ENCODE measurements at regions not wholly inside any gene's neighbourhood (a gene's known extent, or its start where the extent isn't known, plus 50 kb on each side); places are given as distances from the start of the nearest gene placed in this dataset.
"Not testable (repeated sequence)": the region's sequence is repeated elsewhere in the genome, so short reads cannot be mapped to it uniquely, and the experiment has no call there.

DNA sequence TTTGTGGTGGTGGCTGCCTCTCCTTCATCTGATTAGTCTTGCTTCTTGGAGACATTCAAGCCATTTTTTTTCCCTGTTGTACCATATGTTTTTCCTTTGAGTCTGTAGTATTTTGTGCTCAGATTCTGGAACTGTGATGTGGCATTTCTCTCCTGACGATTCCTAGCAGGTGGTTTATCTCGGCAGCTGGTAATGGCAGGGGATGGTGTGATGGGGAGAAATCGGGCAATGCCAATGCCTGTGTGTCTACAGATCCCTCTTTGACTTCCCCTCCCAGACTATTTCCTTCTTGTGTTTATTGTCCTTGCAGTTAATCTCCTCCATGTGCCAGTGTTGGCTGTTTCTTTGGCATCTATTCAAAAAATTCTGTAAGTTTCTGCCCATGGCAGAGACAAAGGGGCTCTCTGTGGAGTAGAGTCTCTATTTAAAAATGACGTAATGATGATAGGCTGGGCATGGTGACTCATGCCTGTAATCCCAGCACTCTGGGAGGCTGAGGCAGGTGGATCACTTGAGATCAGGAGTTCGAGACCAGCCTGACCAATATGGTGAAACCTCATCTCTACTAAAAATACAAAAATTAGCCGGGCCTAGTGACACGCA, 90.2 kb upstream of the ERCC4 start:
- DNase-seq: no peak

DNA sequence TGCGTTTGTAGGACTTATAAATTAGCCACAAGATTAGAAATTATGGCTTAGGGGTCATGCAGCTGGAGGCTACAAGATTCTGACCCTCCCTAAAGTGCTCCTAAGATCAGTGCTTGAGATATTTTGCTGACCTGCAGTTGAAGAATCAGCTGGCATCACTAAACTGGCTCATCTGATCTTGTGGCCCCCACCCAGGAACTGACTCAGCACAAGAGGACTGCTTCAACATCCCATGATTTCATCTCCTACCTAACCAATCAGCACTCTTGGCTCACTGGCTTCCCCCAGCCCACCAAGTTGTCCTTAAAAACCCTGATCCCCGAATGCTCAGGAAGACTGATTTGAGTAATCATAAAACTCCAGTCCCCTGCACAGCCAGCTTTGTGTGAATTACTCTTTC, 86.4 kb upstream of the ERCC4 start:
- DNase-seq: no peak

DNA sequence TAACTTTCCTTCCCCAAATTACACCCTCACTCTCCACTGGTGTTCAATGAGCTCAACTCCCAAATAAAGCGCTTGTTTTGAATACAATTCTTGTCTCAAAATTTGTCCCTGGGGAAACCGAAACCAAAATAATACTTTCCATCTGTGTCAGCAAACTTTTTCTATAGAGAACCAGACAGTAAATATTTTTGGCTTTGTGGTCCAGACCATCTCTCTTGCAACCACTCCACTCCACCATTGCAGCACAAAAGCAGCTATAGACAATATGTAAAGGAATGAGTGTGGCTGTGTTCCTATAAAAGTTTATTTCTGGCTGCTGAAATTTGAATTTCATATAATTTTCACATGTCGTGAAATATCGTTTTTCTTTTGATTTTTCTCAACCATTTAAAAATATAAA, 84.6 kb upstream of the ERCC4 start:
- DNase-seq: no peak

DNA sequence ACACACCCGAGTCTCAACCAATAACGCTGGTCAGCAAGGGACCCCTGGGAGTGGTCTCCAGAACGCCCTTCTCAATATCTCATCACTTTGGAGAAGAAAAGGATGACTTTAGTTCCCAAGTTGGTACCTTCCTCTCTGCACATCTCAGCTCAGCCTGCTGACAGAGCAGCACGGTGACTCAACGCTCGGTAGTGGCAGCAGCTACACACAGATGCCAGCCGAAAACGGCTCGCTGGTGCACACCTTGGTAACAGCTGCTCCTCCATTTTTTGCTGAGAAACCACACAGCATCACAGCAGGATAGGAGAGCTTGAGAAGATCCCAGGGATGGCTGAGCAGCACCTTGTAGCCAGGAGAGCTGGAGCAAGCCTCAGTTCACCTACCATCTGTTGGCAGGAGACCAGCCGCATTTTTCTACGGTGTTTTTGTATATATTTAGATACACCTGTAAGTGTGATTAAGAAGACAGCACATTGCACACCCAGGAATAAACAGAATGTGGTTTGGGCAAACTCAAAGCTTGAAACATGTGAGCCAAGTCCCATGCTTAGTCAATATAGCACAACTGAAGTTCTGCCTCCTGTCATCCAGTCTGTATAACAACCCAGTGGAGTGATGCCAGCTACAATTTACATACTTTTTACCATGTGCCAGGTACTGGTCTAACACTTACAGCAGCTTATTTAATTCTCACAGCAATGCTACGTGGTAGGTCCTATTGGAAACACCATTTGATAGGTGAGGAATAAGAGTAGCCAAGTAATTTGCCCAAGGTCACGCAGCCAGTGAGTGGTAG, 83.8 kb upstream of the ERCC4 start:
- no peak for DNase-seq

DNA sequence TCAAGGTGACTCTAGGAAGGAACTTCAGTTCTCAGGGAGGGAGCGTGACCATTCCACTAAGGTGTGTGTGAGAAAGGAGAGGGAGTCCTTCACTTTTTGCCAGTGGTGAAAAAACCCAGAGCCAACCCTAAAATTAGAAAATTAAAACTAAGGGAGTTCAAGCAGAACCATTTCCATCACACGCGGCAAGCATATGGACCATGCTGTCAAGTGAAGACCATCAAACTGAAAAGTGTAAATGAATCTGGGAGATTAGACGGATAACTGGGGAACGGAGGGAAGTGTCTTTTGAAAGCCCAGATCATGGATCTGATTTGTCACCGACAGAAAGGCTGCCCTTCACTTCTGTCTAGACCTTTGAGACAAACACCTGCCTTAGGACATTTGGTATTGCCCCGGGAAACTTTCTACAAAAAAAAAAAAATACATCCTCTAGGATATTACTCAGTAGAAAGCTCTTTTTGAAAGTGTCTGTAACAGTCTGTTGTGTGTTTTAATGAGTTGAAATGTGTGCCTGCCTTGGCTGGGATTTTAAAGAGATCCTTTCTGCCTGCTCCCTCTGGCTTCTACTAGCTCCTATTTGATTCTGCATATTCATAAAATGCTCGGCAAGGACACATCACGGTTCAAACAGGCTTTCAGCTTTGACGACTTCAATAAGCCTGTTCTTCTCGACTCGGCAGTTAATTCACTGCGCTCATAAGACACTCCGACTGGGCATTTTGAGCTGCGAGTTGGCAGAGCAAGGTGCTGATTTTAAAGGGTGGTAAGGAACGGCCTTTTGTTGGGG, 81.4 kb upstream of the ERCC4 start:
- no peak for DNase-seq

DNA sequence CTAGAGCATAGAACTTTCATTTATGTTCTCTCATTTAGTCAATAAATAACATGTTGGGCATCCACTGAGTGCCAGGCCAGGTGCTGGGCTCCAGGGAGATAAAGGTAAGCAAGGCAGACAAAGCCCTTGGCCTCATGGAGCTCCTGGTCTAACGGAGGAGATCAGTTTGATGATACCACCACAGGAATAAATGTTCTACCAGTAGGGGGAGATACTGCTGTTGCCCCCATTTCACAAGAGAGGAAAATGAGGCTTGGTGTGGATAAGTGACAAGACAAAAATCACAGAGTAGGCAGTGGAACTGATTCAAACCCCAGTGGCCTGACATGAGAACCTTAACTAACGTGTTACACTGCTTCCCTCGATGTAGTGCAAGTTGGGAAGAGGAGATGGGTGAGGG, 80.4 kb upstream of the ERCC4 start:
- DNase-seq: no peak

DNA sequence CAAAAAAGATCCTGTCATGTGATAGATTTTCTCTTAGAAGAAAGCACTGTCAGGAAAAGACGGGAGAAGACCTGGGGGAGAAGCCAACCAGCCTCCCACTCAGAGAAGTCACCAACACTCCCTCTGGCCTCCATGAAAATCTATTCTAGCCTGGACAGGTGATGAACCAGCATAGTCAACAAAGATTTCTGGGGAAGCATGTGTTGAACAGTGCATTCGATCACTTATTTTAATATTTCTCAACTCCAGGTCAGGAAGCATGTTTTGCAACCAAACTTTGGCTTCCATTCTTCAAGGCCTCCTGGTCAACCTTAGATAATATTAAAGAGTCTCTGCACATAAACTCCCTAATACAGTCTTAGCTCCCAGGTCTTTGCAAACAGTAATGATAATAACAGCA, 74.7 kb upstream of the ERCC4 start:
- no peak for DNase-seq

DNA sequence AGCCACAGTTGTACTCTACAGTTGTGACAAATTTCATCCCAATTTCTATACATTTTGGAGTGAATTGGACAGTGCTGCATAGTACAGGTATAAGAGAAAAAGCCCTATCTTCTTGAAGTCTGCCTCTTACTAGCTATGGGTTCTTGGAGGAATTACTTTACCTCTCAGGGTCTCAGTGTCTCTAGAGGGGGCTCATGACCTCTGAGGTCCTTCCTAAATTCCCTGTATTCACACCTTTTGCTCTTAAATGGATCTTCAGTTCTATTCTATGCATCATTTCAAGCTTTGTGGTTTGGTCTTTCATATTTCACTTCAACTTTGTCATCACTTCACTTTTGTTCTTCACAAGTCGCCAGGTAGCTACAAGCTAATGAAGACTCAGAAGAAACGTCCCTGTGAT, 71.2 kb upstream of the ERCC4 start:
- no peak for DNase-seq

DNA sequence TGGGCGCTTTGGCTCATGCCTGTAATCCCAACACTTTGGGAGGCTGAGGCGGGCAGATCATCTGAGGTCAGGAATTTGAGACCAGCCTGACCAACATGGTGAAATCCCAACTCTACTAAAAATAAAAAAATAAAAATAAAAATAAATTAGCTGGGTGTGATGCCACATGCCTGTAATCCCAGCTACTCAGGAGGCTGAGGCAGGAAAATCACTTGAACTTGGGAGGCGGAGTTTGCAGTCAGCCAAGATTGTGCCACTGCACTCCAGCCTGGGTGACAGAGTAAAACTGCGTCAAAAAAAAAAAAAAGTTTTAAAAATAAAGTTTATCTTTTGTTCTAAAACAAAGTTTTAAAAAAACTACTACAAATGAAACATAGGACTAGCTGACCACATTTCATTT, 69.8 kb upstream of the ERCC4 start:
- not testable (repeated sequence) for DNase-seq

DNA sequence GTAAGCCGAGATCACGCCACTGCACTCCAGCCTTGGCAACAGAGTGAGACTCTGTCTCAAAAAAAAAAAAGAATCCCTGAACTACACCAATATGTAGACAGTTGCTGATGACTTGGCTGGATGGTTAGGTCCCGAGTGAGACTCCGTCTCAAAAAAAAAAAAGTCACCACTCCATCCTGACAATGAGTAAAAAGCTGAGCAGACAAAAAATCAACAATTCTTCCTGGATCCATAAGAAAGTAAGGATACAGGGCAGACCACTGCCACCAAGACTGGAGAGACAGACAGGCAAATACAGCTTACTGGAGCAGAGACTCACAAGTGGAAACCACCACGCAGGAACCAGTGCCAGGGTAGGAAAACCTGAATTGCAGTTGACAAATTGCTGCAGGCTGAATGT, 67.1 kb upstream of the ERCC4 start:
- DNase-seq: no peak

DNA sequence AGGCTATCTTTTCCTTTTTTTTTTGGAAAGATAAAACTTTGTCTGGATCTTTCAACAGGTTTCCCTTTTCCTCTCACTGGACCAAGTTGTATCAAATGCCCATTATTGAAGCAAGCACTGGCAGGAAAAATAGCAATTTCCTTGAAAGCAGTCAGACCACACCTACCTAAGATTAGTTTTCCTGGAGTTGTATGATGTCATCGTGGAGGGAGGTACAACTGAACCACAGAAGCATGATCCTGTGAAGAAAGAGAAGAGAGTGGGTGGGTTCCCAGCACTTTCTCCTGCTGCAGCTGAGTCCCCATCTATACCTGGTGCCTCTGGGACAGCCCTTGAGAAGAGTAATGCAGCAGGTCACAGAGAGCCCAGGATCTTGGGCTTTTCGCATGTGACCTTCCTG, 63.6 kb upstream of the ERCC4 start:
- no peak for DNase-seq

DNA sequence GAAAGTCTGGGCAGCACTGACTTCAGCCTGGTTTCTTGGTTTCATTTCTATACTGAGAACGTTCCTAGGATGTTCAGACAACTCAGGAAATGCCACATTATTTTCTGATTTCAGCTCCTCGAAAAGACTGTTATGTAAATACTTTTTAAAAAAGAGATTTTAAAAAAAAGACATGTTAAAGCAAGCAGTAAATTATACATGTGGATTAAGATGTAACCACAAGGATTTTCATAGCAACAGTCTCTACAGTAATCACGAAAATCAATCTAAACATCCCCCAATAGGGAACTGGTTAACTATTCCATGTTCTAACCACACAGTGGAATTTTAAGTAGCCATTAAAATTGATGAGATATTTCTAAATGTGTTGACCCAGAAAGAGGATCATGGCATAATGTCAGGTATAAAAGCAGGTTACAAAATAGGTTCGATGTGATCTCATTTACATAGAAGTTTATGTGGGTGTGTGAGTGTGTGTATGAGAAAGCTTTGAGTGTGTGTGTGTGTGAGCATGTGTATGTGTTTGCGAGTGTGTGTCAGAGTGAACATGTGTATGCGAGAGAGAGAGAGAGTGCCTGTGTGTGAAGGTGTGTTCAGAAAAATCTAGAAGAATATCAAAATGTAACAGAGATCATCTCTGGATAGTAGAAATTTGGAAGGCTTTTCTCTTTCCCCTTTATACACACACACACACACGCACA, 63.0 kb upstream of the ERCC4 start:
- DNase-seq: no peak

DNA sequence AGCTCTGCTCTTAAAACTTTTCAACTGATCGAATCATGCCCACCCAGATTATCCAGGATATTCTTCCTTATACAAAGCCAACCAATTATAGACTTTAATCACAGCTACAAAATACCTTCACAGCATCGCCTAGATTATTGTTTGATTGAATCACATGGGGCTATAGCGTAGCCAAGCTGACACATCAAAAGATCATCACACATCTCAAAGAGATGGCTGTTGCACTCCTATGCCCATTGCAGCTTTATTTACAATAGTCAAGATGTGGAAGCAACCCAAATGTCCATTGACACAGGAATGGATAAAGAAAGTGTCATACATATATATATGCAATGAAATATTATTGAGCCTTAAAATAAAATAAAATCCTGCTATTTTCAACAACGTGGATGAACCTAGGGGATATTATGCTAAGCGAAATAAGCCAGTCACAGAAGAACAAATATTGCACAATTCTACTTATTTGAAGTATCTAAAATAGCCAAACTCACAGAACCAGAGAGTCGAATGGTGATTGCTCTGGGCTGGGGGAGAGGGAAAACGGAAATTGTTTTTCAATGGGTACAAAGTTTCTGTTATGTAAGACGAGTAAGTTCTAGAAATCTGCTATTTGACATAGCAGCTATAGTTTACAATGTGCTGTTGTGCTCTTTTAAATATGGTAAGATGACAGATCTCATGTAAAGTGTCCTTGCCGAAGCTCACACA, 60.9 kb upstream of the ERCC4 start:
- DNase-seq: no peak

DNA sequence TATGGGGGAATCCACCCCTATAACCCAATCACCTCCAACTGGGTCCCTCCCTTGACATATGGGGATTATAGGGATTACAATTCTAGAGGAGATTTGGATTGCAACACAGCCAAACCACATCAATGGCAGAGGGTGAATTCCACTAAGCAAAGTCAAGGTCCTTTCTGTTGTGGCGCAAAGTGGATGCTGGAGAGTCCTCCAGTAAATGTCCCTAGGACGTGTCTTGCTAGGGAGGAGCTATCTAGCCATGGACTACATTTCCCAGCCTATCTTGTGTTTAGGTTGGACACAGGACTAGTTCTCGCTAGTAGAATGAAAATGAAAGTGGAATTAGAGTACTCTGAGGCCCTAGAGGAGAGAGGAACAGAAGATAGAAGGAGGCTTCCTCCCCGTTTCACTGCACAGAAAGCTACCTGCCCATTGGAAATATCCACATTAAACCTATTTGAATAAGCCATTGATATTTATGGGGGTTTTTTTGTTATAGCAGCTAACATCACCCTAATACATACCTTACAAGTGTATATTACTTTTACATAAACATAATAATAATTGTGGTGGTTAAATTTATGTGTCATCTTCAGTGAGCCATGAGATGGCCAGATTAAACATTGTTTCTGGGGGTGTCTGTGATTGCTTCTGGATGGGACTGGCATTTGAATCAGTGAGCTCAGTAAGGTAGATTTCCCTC, 56.7 kb upstream of the ERCC4 start:
- DNase-seq: no peak

DNA sequence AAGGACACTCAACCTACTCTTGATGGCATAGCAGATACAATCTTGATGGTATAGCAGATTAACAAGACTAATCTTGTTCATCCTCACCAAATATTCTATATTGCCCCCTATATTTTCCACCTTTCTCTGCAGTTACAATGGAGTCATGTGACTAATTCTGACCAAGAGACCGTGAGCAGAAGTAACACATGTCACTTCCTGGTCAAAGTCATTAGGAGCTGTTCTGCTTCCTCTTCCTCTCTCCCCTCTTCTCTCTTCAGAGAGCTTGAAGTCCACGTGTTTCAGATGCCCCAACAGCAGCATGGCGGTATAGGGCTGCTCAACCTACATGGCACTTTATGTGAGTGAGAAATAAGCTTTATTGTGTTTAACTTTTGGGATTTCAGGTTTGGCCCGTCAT, 55.3 kb upstream of the ERCC4 start:
- no peak for DNase-seq

DNA sequence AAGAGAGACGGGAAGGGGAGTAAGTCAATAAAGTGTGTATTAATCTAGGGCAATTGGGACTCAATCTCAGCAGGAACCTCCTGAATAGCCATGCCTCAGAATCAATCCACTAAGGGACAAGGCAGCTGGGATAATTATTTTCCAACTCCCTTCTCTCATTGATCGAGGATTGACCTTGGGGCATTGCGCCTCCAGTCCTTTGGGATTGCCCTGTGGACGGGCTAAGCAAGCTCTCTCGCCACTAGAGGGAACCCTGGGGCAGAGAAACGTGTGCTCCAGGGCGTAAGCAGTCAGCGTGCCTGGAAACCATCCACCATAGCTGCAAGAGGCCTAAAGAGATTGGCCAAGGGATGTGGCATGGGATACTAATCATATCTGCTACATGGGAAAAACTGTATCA, 53.9 kb upstream of the ERCC4 start:
- DNase-seq: peak; percentile 20
